GM23338 (cell line): ENCODE measurements at regions not wholly inside any gene's neighbourhood (a gene's known extent, or its start where the extent isn't known, plus 50 kb on each side); places are given as distances from the start of the nearest gene placed in this dataset.
A peak's percentile ranks its signal among the peaks of the same experiment; 100 is the strongest.

Experiments
- ATAC-seq: fragments of 200-7000 bp; cut with Tn5 transposase; 3 replicates; pipeline ENCODE4 v1.9.1; 2020
- DNase-seq: peaks from one replicate; pipeline ENCODE4 v3.0.0-alpha.2; 2015; ENCODE audit warnings: low spot score
- H2AFZ ChIP-seq: fragments of 200-600 bp; sonication (generic); 2 replicates; pipeline ENCODE4 v1.8.0; 2016; ENCODE audit warnings: antibody characterized with exemption, mild to moderate bottlenecking, moderate library complexity
- H3F3A ChIP-seq: fragments of 200-600 bp; sonication (generic); replicated peaks from 2 replicates; pipeline ENCODE4 v1.8.0; 2017; ENCODE audit warnings: antibody characterized with exemption, mixed run types, low read depth
- H3K27ac ChIP-seq: fragments of 200-600 bp; sonication (generic); 2 replicates; pipeline ENCODE4 v1.6.1; 2016; ENCODE audit warnings: low read depth
- H3K27me3 ChIP-seq: fragments of 200-600 bp; sonication (generic); 2 replicates; pipeline ENCODE4 v1.8.0; 2016; ENCODE audit warnings: mild to moderate bottlenecking, mixed run types, moderate library complexity; ENCODE audit not compliant: insufficient read depth
- H3K36me3 ChIP-seq: fragments of 200-600 bp; sonication (generic); 2 replicates; pipeline ENCODE4 v1.8.0; 2016; ENCODE audit warnings: mild to moderate bottlenecking; ENCODE audit not compliant: insufficient read depth
- H3K4me1 ChIP-seq: fragments of 200-600 bp; sonication (generic); 2 replicates; pipeline ENCODE4 v1.8.0; 2016; ENCODE audit warnings: mild to moderate bottlenecking, moderate library complexity; ENCODE audit not compliant: insufficient read depth
- H3K4me2 ChIP-seq: fragments of 200-600 bp; sonication (generic); 2 replicates; pipeline ENCODE4 v1.7.1; 2017; ENCODE audit warnings: mixed run types
- H3K4me3 ChIP-seq: fragments of 200-600 bp; sonication (generic); 2 replicates; pipeline ENCODE4 v1.6.1; 2016; ENCODE audit warnings: mixed run types
- H3K79me2 ChIP-seq: fragments of 200-600 bp; sonication (generic); replicated peaks from 2 replicates; pipeline ENCODE4 v1.8.0; 2017; ENCODE audit warnings: mild to moderate bottlenecking; ENCODE audit not compliant: insufficient read depth
- H3K9me2 ChIP-seq: fragments of 200-600 bp; sonication (generic); 2 replicates; pipeline ENCODE4 v1.8.0; 2017; ENCODE audit not compliant: insufficient read depth
- H4K20me1 ChIP-seq: fragments of 200-600 bp; sonication (generic); replicated peaks from 2 replicates; pipeline ENCODE4 v1.8.0; 2017; ENCODE audit warnings: mild to moderate bottlenecking; ENCODE audit not compliant: insufficient read depth
- H3K27ac Mint-ChIP-seq: 2 replicates; pipeline ENCODE4 v1.8.0; 2020; ENCODE audit warnings: inconsistent platforms, mild to moderate bottlenecking, moderate library complexity, mixed read lengths
- H3K27me3 Mint-ChIP-seq: 3 replicates; pipeline ENCODE4 v1.8.0; 2022; ENCODE audit warnings: low read depth, mild to moderate bottlenecking, moderate library complexity, mixed read lengths, inconsistent platforms; ENCODE audit not compliant: insufficient read depth, poor library complexity
- H3K36me3 Mint-ChIP-seq: 3 replicates; pipeline ENCODE4 v1.8.0; 2021; ENCODE audit warnings: low read depth, mild to moderate bottlenecking, inconsistent platforms, moderate library complexity, mixed read lengths
- H3K4me1 Mint-ChIP-seq: 3 replicates; pipeline ENCODE4 v1.8.0; 2020; ENCODE audit warnings: mild to moderate bottlenecking, inconsistent platforms, mixed read lengths
- H3K4me3 Mint-ChIP-seq: 3 replicates; pipeline ENCODE4 v1.8.0; 2021; ENCODE audit warnings: moderate library complexity, mild to moderate bottlenecking, inconsistent platforms, mixed read lengths
- H3K9me3 Mint-ChIP-seq: 3 replicates; pipeline ENCODE4 v1.8.0; 2020; ENCODE audit warnings: moderate library complexity, mild to moderate bottlenecking, inconsistent platforms, mixed read lengths
- CREB1 ChIP-seq: fragments of 250-450 bp; sonication (Bioruptor Pico); IDR thresholded peaks from 2 replicates; pipeline ENCODE4 v1.5.0; 2020; ENCODE audit warnings: low read depth, mild to moderate bottlenecking, moderate library complexity
- EZH2 ChIP-seq: fragments of 200-600 bp; sonication (generic); IDR thresholded peaks from one replicate; pipeline ENCODE4 v1.8.0; 2017; ENCODE audit warnings: antibody characterized with exemption, mild to moderate bottlenecking, low read depth; ENCODE audit not compliant: unreplicated experiment
- EZH2phosphoT487 ChIP-seq: fragments of 200-600 bp; sonication (generic); IDR thresholded peaks from one replicate; pipeline ENCODE4 v1.8.1; 2018; ENCODE audit warnings: antibody characterized with exemption; ENCODE audit not compliant: unreplicated experiment
- NANOG ChIP-seq: IDR thresholded peaks from 2 replicates; pipeline ENCODE4 v1.6.1; 2016; ENCODE audit warnings: antibody characterized with exemption, borderline replicate concordance
- POLR2AphosphoS5 ChIP-seq: IDR thresholded peaks from 2 replicates; pipeline ENCODE4 v1.6.1; 2016; ENCODE audit warnings: antibody characterized with exemption, low read depth
- STAT1 ChIP-seq: IDR thresholded peaks from one replicate; pipeline ENCODE4 v1.6.1; 2016; ENCODE audit warnings: antibody characterized with exemption; ENCODE audit not compliant: unreplicated experiment
- ZNF114 ChIP-seq: fragments of 250-450 bp; sonication (Bioruptor Pico); IDR thresholded peaks from 2 replicates; pipeline ENCODE4 v1.5.0; 2020; ENCODE audit warnings: mild to moderate bottlenecking, moderate library complexity
- TF ChIP-seq, protein P1 (sequence below), 2 experiments: fragments of 200-600 bp in 1 of 2; sonication (generic) in 1 of 2; conservative IDR thresholded peaks; 2 replicates each; pipeline versions ENCODE4 v1.5.1 to v1.6.1; 2016 to 2017; ENCODE audit warnings: antibody characterized with exemption in 2 of 2, low read depth in 2 of 2, mild to moderate bottlenecking in 2 of 2, moderate library complexity in 1 of 2
- TF ChIP-seq, protein P2 (sequence below): IDR thresholded peaks from one replicate; pipeline ENCODE4 v1.6.1; 2018; ENCODE audit warnings: antibody characterized with exemption; ENCODE audit not compliant: unreplicated experiment

DNA sequence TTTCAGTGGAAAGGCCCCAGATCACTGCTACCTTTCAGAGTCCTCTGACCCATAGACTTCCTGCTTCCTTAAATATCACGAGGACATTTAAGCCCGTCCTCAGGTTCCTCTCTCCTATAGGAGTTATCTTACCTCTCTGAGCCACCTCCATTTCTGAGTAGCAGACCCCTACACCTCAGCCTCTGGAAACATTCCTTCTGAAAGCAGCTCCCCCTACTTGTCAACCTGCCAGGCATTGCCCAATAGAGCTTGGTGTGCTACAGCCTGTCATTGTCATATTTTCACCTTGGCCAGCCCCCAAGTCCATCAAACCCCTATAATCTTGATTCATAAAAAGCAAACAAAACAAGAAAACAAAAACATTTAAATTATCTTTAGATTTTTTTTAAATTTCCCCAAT, 717.9 kb upstream of the SLC8A1 start:
- no peaks in the 10 kb centered on the region for H3K79me2 ChIP-seq
- no peaks in the 10 kb centered on the region for H3K9me3 Mint-ChIP-seq
- H3K9me2 ChIP-seq, result no peaks in the 10 kb centered on the region
- no peaks in the 10 kb centered on the region for H3K27me3 ChIP-seq
- no peak overlapping the region for H3K4me3 Mint-ChIP-seq
- H2AFZ ChIP-seq, result no peak overlapping the region
- H3K4me1 ChIP-seq, result 0 out of 2 replicates have a peak, but pooled peaks cover 8% of the 10 kb centered on the region
- no peak overlapping the region for H3K4me3 ChIP-seq
- TF ChIP-seq, protein P1, sequence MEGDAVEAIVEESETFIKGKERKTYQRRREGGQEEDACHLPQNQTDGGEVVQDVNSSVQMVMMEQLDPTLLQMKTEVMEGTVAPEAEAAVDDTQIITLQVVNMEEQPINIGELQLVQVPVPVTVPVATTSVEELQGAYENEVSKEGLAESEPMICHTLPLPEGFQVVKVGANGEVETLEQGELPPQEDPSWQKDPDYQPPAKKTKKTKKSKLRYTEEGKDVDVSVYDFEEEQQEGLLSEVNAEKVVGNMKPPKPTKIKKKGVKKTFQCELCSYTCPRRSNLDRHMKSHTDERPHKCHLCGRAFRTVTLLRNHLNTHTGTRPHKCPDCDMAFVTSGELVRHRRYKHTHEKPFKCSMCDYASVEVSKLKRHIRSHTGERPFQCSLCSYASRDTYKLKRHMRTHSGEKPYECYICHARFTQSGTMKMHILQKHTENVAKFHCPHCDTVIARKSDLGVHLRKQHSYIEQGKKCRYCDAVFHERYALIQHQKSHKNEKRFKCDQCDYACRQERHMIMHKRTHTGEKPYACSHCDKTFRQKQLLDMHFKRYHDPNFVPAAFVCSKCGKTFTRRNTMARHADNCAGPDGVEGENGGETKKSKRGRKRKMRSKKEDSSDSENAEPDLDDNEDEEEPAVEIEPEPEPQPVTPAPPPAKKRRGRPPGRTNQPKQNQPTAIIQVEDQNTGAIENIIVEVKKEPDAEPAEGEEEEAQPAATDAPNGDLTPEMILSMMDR (conservative IDR thresholded peaks at IDR 0.05; ENCODE audit: low read depth in 2 of 2), result peak; percentile 22 to 54; a peak in 3 of 4 replicates
- TF ChIP-seq, protein P2, sequence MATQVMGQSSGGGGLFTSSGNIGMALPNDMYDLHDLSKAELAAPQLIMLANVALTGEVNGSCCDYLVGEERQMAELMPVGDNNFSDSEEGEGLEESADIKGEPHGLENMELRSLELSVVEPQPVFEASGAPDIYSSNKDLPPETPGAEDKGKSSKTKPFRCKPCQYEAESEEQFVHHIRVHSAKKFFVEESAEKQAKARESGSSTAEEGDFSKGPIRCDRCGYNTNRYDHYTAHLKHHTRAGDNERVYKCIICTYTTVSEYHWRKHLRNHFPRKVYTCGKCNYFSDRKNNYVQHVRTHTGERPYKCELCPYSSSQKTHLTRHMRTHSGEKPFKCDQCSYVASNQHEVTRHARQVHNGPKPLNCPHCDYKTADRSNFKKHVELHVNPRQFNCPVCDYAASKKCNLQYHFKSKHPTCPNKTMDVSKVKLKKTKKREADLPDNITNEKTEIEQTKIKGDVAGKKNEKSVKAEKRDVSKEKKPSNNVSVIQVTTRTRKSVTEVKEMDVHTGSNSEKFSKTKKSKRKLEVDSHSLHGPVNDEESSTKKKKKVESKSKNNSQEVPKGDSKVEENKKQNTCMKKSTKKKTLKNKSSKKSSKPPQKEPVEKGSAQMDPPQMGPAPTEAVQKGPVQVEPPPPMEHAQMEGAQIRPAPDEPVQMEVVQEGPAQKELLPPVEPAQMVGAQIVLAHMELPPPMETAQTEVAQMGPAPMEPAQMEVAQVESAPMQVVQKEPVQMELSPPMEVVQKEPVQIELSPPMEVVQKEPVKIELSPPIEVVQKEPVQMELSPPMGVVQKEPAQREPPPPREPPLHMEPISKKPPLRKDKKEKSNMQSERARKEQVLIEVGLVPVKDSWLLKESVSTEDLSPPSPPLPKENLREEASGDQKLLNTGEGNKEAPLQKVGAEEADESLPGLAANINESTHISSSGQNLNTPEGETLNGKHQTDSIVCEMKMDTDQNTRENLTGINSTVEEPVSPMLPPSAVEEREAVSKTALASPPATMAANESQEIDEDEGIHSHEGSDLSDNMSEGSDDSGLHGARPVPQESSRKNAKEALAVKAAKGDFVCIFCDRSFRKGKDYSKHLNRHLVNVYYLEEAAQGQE, result no peak
- no peak overlapping the region for H3K27ac Mint-ChIP-seq
- no peaks in the 10 kb centered on the region for H3K36me3 ChIP-seq
- H3K27me3 Mint-ChIP-seq, result no peaks in the 10 kb centered on the region
- no peaks in the 10 kb centered on the region for H4K20me1 ChIP-seq
- H3K36me3 Mint-ChIP-seq, result no peaks in the 10 kb centered on the region
- peak; percentile 74 for ATAC-seq
- no peak overlapping the region for H3K27ac ChIP-seq
- peak; percentile 40 for DNase-seq
- H3K4me2 ChIP-seq, result no peak overlapping the region
- H3K4me1 Mint-ChIP-seq, result peaks cover 13% of the 10 kb centered on the region
- no peaks in the 10 kb centered on the region for H3F3A ChIP-seq

DNA sequence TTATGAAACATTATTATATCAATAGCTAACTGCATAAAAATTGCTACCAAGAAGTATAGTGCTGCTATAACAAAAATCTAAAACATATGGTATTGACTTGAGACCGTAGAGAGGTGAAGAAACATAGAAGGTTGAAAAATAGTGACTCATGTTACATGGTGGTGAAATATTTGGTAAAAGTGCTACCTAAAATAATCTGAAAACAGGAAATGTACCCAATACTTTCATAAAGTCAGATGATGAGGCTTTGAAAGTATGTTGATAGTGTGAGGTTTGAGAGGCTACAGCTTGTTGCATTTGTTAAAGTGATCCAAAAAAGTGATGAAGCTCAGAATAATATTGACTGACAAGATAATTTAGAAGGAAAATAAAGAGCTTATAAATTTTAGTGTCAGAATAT, 718.7 kb upstream of the SLC8A1 start:
- Histone ChIP-seq H3K27me3 (no peaks in the 10 kb centered on the region), H3K36me3 (no peaks in the 10 kb centered on the region), H3K4me3 (no peak overlapping the region), H4K20me1 (no peaks in the 10 kb centered on the region), H3K9me2 (no peaks in the 10 kb centered on the region), H3K27ac (no peak overlapping the region), H3K4me2 (no peak overlapping the region), H3K4me1 (0 out of 2 replicates have a peak, but pooled peaks cover 8% of the 10 kb centered on the region), H3K79me2 (no peaks in the 10 kb centered on the region), H2AFZ (no peak overlapping the region), H3F3A (no peaks in the 10 kb centered on the region)
- no peak overlapping the region for H3K4me3 Mint-ChIP-seq
- H3K27me3 Mint-ChIP-seq, result peaks cover 3% of the 10 kb centered on the region
- H3K27ac Mint-ChIP-seq, result peak overlapping the region; percentile 37; the same call in 1 of the 2 replicates
- peaks cover 13% of the 10 kb centered on the region for H3K4me1 Mint-ChIP-seq
- ATAC-seq (no peak), DNase-seq (no peak)
- H3K36me3 Mint-ChIP-seq, result no peaks in the 10 kb centered on the region
- no peaks in the 10 kb centered on the region for H3K9me3 Mint-ChIP-seq
- TF ChIP-seq, protein P1 (conservative IDR thresholded peaks at IDR 0.05; ENCODE audit: low read depth in 2 of 2), result no peak
- TF ChIP-seq STAT1, result no peak
- no peak for TF ChIP-seq NANOG
- TF ChIP-seq EZH2, result no peak
- TF ChIP-seq POLR2AphosphoS5, result no peak
- no peak for TF ChIP-seq EZH2phosphoT487
- TF ChIP-seq ZNF114 (CRISPR knock-in tag), result no peak
- TF ChIP-seq CREB1 (CRISPR knock-in tag), result no peak
